SU-DHL-6 (cell line): ENCODE measurements at regions not wholly inside any gene's neighbourhood (a gene's known extent, or its start where the extent isn't known, plus 50 kb on each side); places are given as distances from the start of the nearest gene placed in this dataset.

Experiments used
- H2AFZ ChIP-seq: fragments of 200-600 bp; sonication (generic); 2 replicates; pipeline ENCODE4 v1.6.1; 2014; ENCODE audit warnings: low read depth, mild to moderate bottlenecking, moderate library complexity, mixed read lengths, antibody characterized with exemption, low read length; ENCODE audit not compliant: severe bottlenecking
- H3F3A ChIP-seq: fragments of 200-600 bp; shearing (Covaris generic); 2 replicates; pipeline ENCODE4 v1.6.0; 2016; ENCODE audit warnings: antibody characterized with exemption, mild to moderate bottlenecking; ENCODE audit not compliant: insufficient read depth
- H3K27ac ChIP-seq: fragments of 200-600 bp; sonication (generic); 2 replicates; pipeline ENCODE4 v1.5.1; 2016; ENCODE audit warnings: low read depth, mild to moderate bottlenecking, low read length, moderate library complexity, mixed read lengths
- H3K27me3 ChIP-seq: fragments of 200-600 bp; sonication (generic), shearing (Covaris generic); 2 replicates; pipeline ENCODE4 v1.6.0; 2014; ENCODE audit warnings: mild to moderate bottlenecking, low read length
- H3K36me3 ChIP-seq: fragments of 200-600 bp; sonication (generic); 2 replicates; pipeline ENCODE4 v1.6.1; 2014; ENCODE audit warnings: mild to moderate bottlenecking, low read length, mixed read lengths
- H3K4me2 ChIP-seq: fragments of 300-600, 200-600 bp; shearing (Covaris generic), sonication (generic); 2 replicates; pipeline ENCODE4 v1.6.0; 2014; ENCODE audit warnings: low read length, low read depth, mild to moderate bottlenecking; ENCODE audit not compliant: poor library complexity, severe bottlenecking
- H3K4me3 ChIP-seq: fragments of 200-600 bp; sonication (generic); 2 replicates; pipeline ENCODE4 v1.5.1; 2014; ENCODE audit warnings: antibody characterized with exemption, low read length, mild to moderate bottlenecking, mixed read lengths; ENCODE audit not compliant: insufficient read depth, poor library complexity, severe bottlenecking
- H3K79me2 ChIP-seq: fragments of 200-600 bp; sonication (generic); 2 replicates; pipeline ENCODE4 v1.6.1; 2014; ENCODE audit warnings: mild to moderate bottlenecking, low read length, moderate library complexity; ENCODE audit not compliant: insufficient read depth
- H3K9ac ChIP-seq: fragments of 200-600 bp; sonication (generic); 2 replicates; pipeline ENCODE4 v1.7.0; 2014; ENCODE audit warnings: mild to moderate bottlenecking, low read length
- H3K9me2 ChIP-seq: fragments of 200-600 bp; sonication (generic); replicated peaks from 2 replicates; pipeline ENCODE4 v1.6.1; 2014; ENCODE audit warnings: low read length; ENCODE audit not compliant: insufficient read depth
- H3K9me3 ChIP-seq: fragments of 200-600 bp; sonication (generic); 2 replicates; pipeline ENCODE4 v1.6.1; 2014; ENCODE audit warnings: low read length, mixed read lengths; ENCODE audit not compliant: insufficient read depth
- H4K20me1 ChIP-seq: fragments of 200-600 bp; sonication (generic); 2 replicates; pipeline ENCODE4 v1.6.1; 2014; ENCODE audit warnings: low read depth, mild to moderate bottlenecking, antibody characterized with exemption, low read length, moderate library complexity, mixed read lengths
- EZH2phosphoT487 ChIP-seq: fragments of 200-600 bp; sonication (generic), shearing (Covaris generic); conservative IDR thresholded peaks from 2 replicates; pipeline ENCODE4 v1.6.1; 2018; ENCODE audit warnings: mild to moderate bottlenecking, antibody characterized with exemption, low read length, moderate library complexity, mixed read lengths
- TF ChIP-seq, protein P1 (sequence below): fragments of 200-600 bp; sonication (generic); IDR thresholded peaks from one replicate; pipeline ENCODE4 v1.5.1; 2017; ENCODE audit warnings: antibody characterized with exemption, mild to moderate bottlenecking, low read length, moderate library complexity; ENCODE audit not compliant: insufficient read depth, poor library complexity, severe bottlenecking

DNA sequence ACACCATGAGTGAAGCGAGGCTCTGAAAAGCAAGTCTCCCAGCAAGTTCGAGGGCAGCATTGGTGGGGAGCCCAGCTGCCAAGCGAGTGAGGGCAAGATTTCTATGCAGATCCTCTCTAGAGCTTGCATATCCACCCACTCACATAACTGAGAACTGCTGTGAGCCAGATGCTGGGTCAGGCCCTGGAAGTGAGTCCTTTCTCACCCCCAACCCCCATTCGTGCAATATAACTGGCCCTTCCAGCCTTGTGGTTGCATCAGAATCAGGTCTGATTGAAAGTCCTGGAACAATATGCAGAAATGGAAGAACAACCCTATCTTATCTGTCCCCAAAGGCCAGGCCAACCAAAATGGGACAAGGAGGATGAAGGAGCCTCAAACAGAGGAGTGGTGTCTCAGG, 146.6 kb downstream of the IRX5 start:
- no peak overlapping the region for H3K9ac ChIP-seq
- no peak overlapping the region for H2AFZ ChIP-seq
- H3K9me2 ChIP-seq: no peaks in the 10 kb centered on the region
- no peaks in the 10 kb centered on the region for H3K9me3 ChIP-seq
- no peak for TF ChIP-seq EZH2phosphoT487
- TF ChIP-seq, protein P1, sequence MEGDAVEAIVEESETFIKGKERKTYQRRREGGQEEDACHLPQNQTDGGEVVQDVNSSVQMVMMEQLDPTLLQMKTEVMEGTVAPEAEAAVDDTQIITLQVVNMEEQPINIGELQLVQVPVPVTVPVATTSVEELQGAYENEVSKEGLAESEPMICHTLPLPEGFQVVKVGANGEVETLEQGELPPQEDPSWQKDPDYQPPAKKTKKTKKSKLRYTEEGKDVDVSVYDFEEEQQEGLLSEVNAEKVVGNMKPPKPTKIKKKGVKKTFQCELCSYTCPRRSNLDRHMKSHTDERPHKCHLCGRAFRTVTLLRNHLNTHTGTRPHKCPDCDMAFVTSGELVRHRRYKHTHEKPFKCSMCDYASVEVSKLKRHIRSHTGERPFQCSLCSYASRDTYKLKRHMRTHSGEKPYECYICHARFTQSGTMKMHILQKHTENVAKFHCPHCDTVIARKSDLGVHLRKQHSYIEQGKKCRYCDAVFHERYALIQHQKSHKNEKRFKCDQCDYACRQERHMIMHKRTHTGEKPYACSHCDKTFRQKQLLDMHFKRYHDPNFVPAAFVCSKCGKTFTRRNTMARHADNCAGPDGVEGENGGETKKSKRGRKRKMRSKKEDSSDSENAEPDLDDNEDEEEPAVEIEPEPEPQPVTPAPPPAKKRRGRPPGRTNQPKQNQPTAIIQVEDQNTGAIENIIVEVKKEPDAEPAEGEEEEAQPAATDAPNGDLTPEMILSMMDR: no peak
- no peak overlapping the region for H3K4me2 ChIP-seq
- H3K36me3 ChIP-seq: no peaks in the 10 kb centered on the region
- no peak overlapping the region for H3K27ac ChIP-seq
- H3K27me3 ChIP-seq: no peaks in the 10 kb centered on the region
- no peak overlapping the region for H3K4me3 ChIP-seq
- no peaks in the 10 kb centered on the region for H3K79me2 ChIP-seq
- no peaks in the 10 kb centered on the region for H4K20me1 ChIP-seq
- H3F3A ChIP-seq: no peaks in the 10 kb centered on the region

DNA sequence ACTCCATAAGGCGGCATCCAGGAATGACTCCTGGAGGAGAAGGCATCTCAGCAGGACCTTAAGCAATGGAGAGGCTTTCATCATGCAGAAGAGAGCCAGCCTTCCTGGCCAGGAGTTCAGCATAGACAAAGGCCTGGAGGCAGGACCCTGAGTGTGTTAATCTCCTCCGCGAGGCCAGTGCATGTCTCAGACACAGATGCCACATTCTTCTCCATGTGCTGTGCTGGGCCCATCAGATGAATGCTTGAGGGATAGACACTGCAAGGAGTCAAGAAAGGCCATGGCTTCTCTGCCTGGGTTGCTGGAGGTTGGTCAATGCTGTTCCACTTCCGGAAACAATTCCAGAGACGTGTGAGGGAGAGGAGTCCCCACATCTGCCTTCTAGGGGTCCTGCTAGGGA, 147.5 kb downstream of the IRX5 start:
- Histone ChIP-seq H3K9me3 (no peaks in the 10 kb centered on the region), H3K27me3 (no peaks in the 10 kb centered on the region), H3K9ac (no peak overlapping the region), H2AFZ (no peak overlapping the region), H3K4me3 (no peak overlapping the region), H3K4me2 (no peak overlapping the region), H4K20me1 (no peaks in the 10 kb centered on the region), H3K36me3 (no peaks in the 10 kb centered on the region), H3K27ac (no peak overlapping the region), H3F3A (no peaks in the 10 kb centered on the region), H3K79me2 (no peaks in the 10 kb centered on the region), H3K9me2 (no peaks in the 10 kb centered on the region)
- TF ChIP-seq EZH2phosphoT487: no peak
- TF ChIP-seq, protein P1: no peak

DNA sequence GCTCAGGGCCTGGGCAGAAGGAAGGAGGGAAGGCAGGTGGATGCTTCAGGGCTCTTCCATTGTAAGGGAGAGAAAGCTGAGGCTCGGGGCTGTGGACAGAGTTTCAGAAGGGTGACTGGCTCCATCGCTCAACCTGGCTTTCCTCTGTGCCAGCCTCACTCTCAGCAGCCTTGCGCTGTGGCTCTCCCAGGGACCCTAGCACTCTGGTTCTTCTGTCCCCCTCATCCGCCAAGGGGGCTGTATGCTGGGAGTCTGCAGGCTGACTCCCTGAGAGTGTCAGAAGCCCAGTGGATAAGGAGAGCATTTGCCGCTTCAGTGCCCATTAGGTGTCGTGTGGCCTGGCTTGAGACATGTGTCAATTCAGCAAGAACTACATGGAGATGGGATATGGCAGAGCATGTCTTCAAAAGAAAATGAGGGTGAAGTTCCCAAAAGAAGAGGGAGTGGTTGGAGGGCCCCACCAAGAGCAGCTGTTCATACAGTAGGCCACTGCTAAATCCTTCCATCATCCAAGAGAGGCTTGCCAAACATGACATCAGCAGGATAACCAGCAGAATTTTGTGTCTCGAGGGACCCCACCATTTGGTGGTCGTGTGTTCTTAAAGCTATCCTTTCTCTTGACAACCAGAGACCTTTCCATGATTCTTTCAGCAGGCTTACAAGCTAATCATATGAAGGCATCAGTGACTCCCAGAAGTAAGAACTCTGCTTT, 148.2 kb downstream of the IRX5 start:
- no peaks in the 10 kb centered on the region for H4K20me1 ChIP-seq
- no peak overlapping the region for H3K4me2 ChIP-seq
- H3K9me3 ChIP-seq: no peaks in the 10 kb centered on the region

More for the DNA sequence above, 148.2 kb downstream of the IRX5 start:
- Histone ChIP-seq H3K9ac (no peak overlapping the region), H3K4me3 (no peak overlapping the region), H3K79me2 (no peaks in the 10 kb centered on the region), H3K9me2 (no peaks in the 10 kb centered on the region), H3F3A (no peaks in the 10 kb centered on the region), H3K27me3 (no peaks in the 10 kb centered on the region), H2AFZ (no peak overlapping the region), H3K36me3 (no peaks in the 10 kb centered on the region), H3K27ac (no peak overlapping the region)
- no peak for TF ChIP-seq EZH2phosphoT487
- TF ChIP-seq, protein P1: no peak
